GM12878 (cell line): ENCODE measurements at regions not wholly inside any gene's neighbourhood (a gene's known extent, or its start where the extent isn't known, plus 50 kb on each side); places are given as distances from the start of the nearest gene placed in this dataset.

Experiments
- FOXM1 ChIP-seq: IDR thresholded peaks from 2 replicates; pipeline ENCODE4 v1.6.1; 2012; ENCODE audit warnings: low read depth, mild to moderate bottlenecking, inconsistent platforms, low read length, moderate library complexity
- IRF3 ChIP-seq: fragments of 450-650 bp; IDR thresholded peaks from 2 replicates; pipeline ENCODE4 v1.6.1; 2014; ENCODE audit warnings: mild to moderate bottlenecking
- TAF1 ChIP-seq: IDR thresholded peaks from 2 replicates; pipeline ENCODE4 v1.6.1; 2011; ENCODE audit warnings: mild to moderate bottlenecking, low read depth, low read length, borderline replicate concordance

- TF ChIP-seq TAF1 (no peak), IRF3 (no peak), FOXM1 (no peak)
These were observed 116.7 kb upstream of the NEO1 start for GRCh38 chr15:72935521-72935920.
